HG02852 (cell line): ENCODE measurements at regions not wholly inside any gene's neighbourhood (a gene's known extent, or its start where the extent isn't known, plus 50 kb on each side); places are given as distances from the start of the nearest gene placed in this dataset.
"Not testable (repeated sequence)": the region's sequence is repeated elsewhere in the genome, so short reads cannot be mapped to it uniquely, and the experiment has no call there.

Source experiments
- ATAC-seq: cut with Tn5 transposase; IDR thresholded peaks from one replicate; pipeline ENCODE4 v1.9.1; 2021; ENCODE audit warnings: mild to moderate bottlenecking, moderate library complexity; ENCODE audit not compliant: unreplicated experiment

GRCh38 chr3:87435926-87436620 is 159.7 kb upstream of the POU1F1 start:
- ATAC-seq, result no peak

GRCh38 chr3:87433445-87433844 is 157.1 kb upstream of the POU1F1 start:
- not testable (repeated sequence) for ATAC-seq

- no peak for ATAC-seq
Measured at GRCh38 chr3:87426918-87427317, 150.5 kb upstream of the POU1F1 start.

- no peak for ATAC-seq
Measured at GRCh38 chr3:87425056-87425455, 148.7 kb upstream of the POU1F1 start.

GRCh38 chr3:87423336-87423735 is 147.0 kb upstream of the POU1F1 start:
- no peak for ATAC-seq

- ATAC-seq, result no peak
Measured at GRCh38 chr3:87422333-87422732, 145.9 kb upstream of the POU1F1 start.

- ATAC-seq, result no peak
Measured at GRCh38 chr3:87420171-87420570, 143.8 kb upstream of the POU1F1 start.

GRCh38 chr3:87414271-87414670 is 137.9 kb upstream of the POU1F1 start:
- ATAC-seq, result no peak

GRCh38 chr3:87413814-87414213 is 137.4 kb upstream of the POU1F1 start:
- ATAC-seq, result no peak

- ATAC-seq, result no peak
Measured at GRCh38 chr3:87410110-87410509, 133.7 kb upstream of the POU1F1 start.

GRCh38 chr3:87398168-87398801 is 121.9 kb upstream of the POU1F1 start:
- ATAC-seq, result no peak

GRCh38 chr3:87397211-87397610 is 120.8 kb upstream of the POU1F1 start:
- no peak for ATAC-seq

GRCh38 chr3:87390821-87391220 is 114.4 kb upstream of the POU1F1 start:
- no peak for ATAC-seq

- no peak for ATAC-seq
Measured at GRCh38 chr3:87390353-87390752, 114.0 kb upstream of the POU1F1 start.

- no peak for ATAC-seq
Measured at GRCh38 chr3:87375231-87375682, 98.9 kb upstream of the POU1F1 start.

- ATAC-seq, result no peak
Measured at GRCh38 chr3:87370007-87370406, 93.6 kb upstream of the POU1F1 start.

- no peak for ATAC-seq
Measured at GRCh38 chr3:87367736-87368135, 91.4 kb upstream of the POU1F1 start.

GRCh38 chr3:87363721-87364120 is 87.3 kb upstream of the POU1F1 start:
- no peak for ATAC-seq

GRCh38 chr3:87361956-87362355 is 85.6 kb upstream of the POU1F1 start:
- ATAC-seq, result no peak

GRCh38 chr3:87361271-87361670 is 84.9 kb upstream of the POU1F1 start:
- ATAC-seq, result no peak

GRCh38 chr3:87359826-87360225 is 83.4 kb upstream of the POU1F1 start:
- ATAC-seq, result no peak

- no peak for ATAC-seq
Measured at GRCh38 chr3:87359025-87359424, 82.6 kb upstream of the POU1F1 start.

GRCh38 chr3:87358066-87358465 is 81.7 kb upstream of the POU1F1 start:
- ATAC-seq, result no peak
